T-helper 1 cell treated with Interleukin-12 subunit alpha and Interleukin-12 subunit beta and Interleukin-4 antibody, amounts not matched to agents 30 μg/mL and 1 μg/mL, for 36 hours (primary cell): ENCODE measurements at regions not wholly inside any gene's neighbourhood (a gene's known extent, or its start where the extent isn't known, plus 50 kb on each side); places are given as distances from the start of the nearest gene placed in this dataset.
"Not testable (repeated sequence)": the region's sequence is repeated elsewhere in the genome, so short reads cannot be mapped to it uniquely, and the experiment has no call there.

Experiments
- H3K27ac Mint-ChIP-seq: one replicate; pipeline ENCODE4 v1.8.0; 2021; ENCODE audit warnings: mild to moderate bottlenecking, mixed read lengths
- H3K27me3 Mint-ChIP-seq: one replicate; pipeline ENCODE4 v1.8.0; 2021; ENCODE audit warnings: low read depth, mixed read lengths
- H3K36me3 Mint-ChIP-seq: one replicate; pipeline ENCODE4 v1.8.0; 2021; ENCODE audit warnings: low read depth, mixed read lengths
- H3K4me1 Mint-ChIP-seq: one replicate; pipeline ENCODE4 v1.8.0; 2021; ENCODE audit warnings: low read depth, mixed read lengths
- H3K4me3 Mint-ChIP-seq: one replicate; pipeline ENCODE4 v1.8.0; 2021; ENCODE audit warnings: mild to moderate bottlenecking, moderate library complexity, mixed read lengths
- H3K9me3 Mint-ChIP-seq: one replicate; pipeline ENCODE4 v1.8.0; 2021; ENCODE audit warnings: mixed read lengths

GRCh38 chr16:18181028-18181427 lies 155.5 kb downstream of the NPIPA8 start:
- not testable (repeated sequence) for H3K36me3 Mint-ChIP-seq, H3K27ac Mint-ChIP-seq, H3K27me3 Mint-ChIP-seq, H3K4me3 Mint-ChIP-seq, H3K4me1 Mint-ChIP-seq, H3K9me3 Mint-ChIP-seq

- not testable (repeated sequence) for H3K27ac Mint-ChIP-seq, H3K9me3 Mint-ChIP-seq, H3K36me3 Mint-ChIP-seq, H3K4me3 Mint-ChIP-seq, H3K27me3 Mint-ChIP-seq, H3K4me1 Mint-ChIP-seq
Observed at GRCh38 chr16:18173945-18174497, 162.5 kb downstream of the NPIPA8 start.

GRCh38 chr16:18162293-18162692 lies 174.2 kb downstream of the NPIPA8 start:
- H3K36me3 Mint-ChIP-seq, H3K9me3 Mint-ChIP-seq, H3K4me1 Mint-ChIP-seq, H3K27ac Mint-ChIP-seq, H3K4me3 Mint-ChIP-seq, H3K27me3 Mint-ChIP-seq: not testable (repeated sequence)

- not testable (repeated sequence) for H3K27ac Mint-ChIP-seq, H3K27me3 Mint-ChIP-seq, H3K9me3 Mint-ChIP-seq, H3K4me1 Mint-ChIP-seq, H3K4me3 Mint-ChIP-seq, H3K36me3 Mint-ChIP-seq
Observed at GRCh38 chr16:18161224-18161623, 175.3 kb downstream of the NPIPA8 start.

GRCh38 chr16:18159185-18159584 lies 177.4 kb downstream of the NPIPA8 start:
- H3K9me3 Mint-ChIP-seq, H3K4me3 Mint-ChIP-seq, H3K27ac Mint-ChIP-seq, H3K36me3 Mint-ChIP-seq, H3K4me1 Mint-ChIP-seq, H3K27me3 Mint-ChIP-seq: not testable (repeated sequence)

- H3K27ac Mint-ChIP-seq, H3K4me3 Mint-ChIP-seq, H3K9me3 Mint-ChIP-seq, H3K4me1 Mint-ChIP-seq, H3K36me3 Mint-ChIP-seq, H3K27me3 Mint-ChIP-seq: not testable (repeated sequence)
Observed at GRCh38 chr16:18157854-18158253, 178.7 kb downstream of the NPIPA8 start.

GRCh38 chr16:18152832-18153231 lies 183.7 kb downstream of the NPIPA8 start:
- not testable (repeated sequence) for H3K4me3 Mint-ChIP-seq, H3K9me3 Mint-ChIP-seq, H3K4me1 Mint-ChIP-seq, H3K27ac Mint-ChIP-seq, H3K27me3 Mint-ChIP-seq, H3K36me3 Mint-ChIP-seq

GRCh38 chr16:18148132-18148531 lies 188.4 kb downstream of the NPIPA8 start:
- not testable (repeated sequence) for H3K4me1 Mint-ChIP-seq, H3K27ac Mint-ChIP-seq, H3K36me3 Mint-ChIP-seq, H3K4me3 Mint-ChIP-seq, H3K27me3 Mint-ChIP-seq, H3K9me3 Mint-ChIP-seq

- H3K27me3 Mint-ChIP-seq, H3K4me3 Mint-ChIP-seq, H3K4me1 Mint-ChIP-seq: not testable (repeated sequence)
Observed at GRCh38 chr16:18146601-18147142, 189.9 kb downstream of the NPIPA8 start.

GRCh38 chr16:18142066-18142465 lies 194.5 kb downstream of the NPIPA8 start:
- not testable (repeated sequence) for H3K27me3 Mint-ChIP-seq, H3K27ac Mint-ChIP-seq, H3K4me1 Mint-ChIP-seq, H3K36me3 Mint-ChIP-seq, H3K4me3 Mint-ChIP-seq, H3K9me3 Mint-ChIP-seq

More at GRCh38 chr16:18146601-18147142, 189.9 kb downstream of the NPIPA8 start:
- not testable (repeated sequence) for H3K9me3 Mint-ChIP-seq, H3K36me3 Mint-ChIP-seq, H3K27ac Mint-ChIP-seq

- not testable (repeated sequence) for H3K4me1 Mint-ChIP-seq, H3K36me3 Mint-ChIP-seq, H3K27ac Mint-ChIP-seq, H3K4me3 Mint-ChIP-seq, H3K27me3 Mint-ChIP-seq, H3K9me3 Mint-ChIP-seq
Observed at GRCh38 chr16:18136288-18136687, 200.2 kb downstream of the NPIPA8 start.

GRCh38 chr16:18135024-18135423 lies 201.5 kb downstream of the NPIPA8 start:
- not testable (repeated sequence) for H3K27me3 Mint-ChIP-seq, H3K27ac Mint-ChIP-seq, H3K4me1 Mint-ChIP-seq, H3K9me3 Mint-ChIP-seq, H3K36me3 Mint-ChIP-seq, H3K4me3 Mint-ChIP-seq

GRCh38 chr16:18131587-18131986 lies 204.9 kb downstream of the NPIPA8 start:
- not testable (repeated sequence) for H3K4me1 Mint-ChIP-seq, H3K36me3 Mint-ChIP-seq, H3K27me3 Mint-ChIP-seq, H3K9me3 Mint-ChIP-seq, H3K27ac Mint-ChIP-seq, H3K4me3 Mint-ChIP-seq

- not testable (repeated sequence) for H3K27ac Mint-ChIP-seq, H3K4me1 Mint-ChIP-seq, H3K36me3 Mint-ChIP-seq, H3K4me3 Mint-ChIP-seq, H3K9me3 Mint-ChIP-seq, H3K27me3 Mint-ChIP-seq
Observed at GRCh38 chr16:18130478-18131120, 205.9 kb downstream of the NPIPA8 start.

GRCh38 chr16:18127033-18127432 lies 209.5 kb downstream of the NPIPA8 start:
- H3K4me3 Mint-ChIP-seq, H3K9me3 Mint-ChIP-seq, H3K27me3 Mint-ChIP-seq, H3K4me1 Mint-ChIP-seq, H3K27ac Mint-ChIP-seq, H3K36me3 Mint-ChIP-seq: not testable (repeated sequence)

GRCh38 chr16:18119092-18119491 lies 217.4 kb downstream of the NPIPA8 start:
- H3K4me3 Mint-ChIP-seq, H3K4me1 Mint-ChIP-seq, H3K9me3 Mint-ChIP-seq, H3K36me3 Mint-ChIP-seq, H3K27ac Mint-ChIP-seq, H3K27me3 Mint-ChIP-seq: not testable (repeated sequence)
